HPDE6-E6E7 (cell line): ENCODE measurements at regions not wholly inside any gene's neighbourhood (a gene's known extent, or its start where the extent isn't known, plus 50 kb on each side); places are given as distances from the start of the nearest gene placed in this dataset.

Source experiments
- DNase-seq: peaks from one replicate; pipeline ENCODE4 v3.0.0; 2011; ENCODE audit warnings: missing footprints; ENCODE audit errors: extremely low spot score

DNA sequence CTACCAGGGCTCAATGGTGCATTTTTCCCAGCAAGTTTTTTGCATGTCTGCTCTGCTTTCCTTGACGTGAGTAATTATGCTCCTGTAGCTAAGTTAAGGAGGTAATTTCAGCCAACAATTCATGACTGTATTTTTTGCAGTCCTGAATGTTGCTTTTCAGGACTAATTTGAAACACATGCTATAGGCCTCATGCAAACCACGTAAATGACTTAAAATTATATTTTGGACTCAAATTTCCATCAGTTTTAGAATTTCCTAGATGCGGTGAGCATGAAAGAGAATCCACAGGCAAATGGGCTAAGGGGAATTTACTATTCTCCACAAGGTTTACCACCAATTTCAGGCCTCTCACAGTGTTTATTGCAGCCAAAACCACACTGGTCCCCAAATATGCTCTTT is 589.9 kb upstream of the LRRTM1 start:
- no peak for DNase-seq

DNA sequence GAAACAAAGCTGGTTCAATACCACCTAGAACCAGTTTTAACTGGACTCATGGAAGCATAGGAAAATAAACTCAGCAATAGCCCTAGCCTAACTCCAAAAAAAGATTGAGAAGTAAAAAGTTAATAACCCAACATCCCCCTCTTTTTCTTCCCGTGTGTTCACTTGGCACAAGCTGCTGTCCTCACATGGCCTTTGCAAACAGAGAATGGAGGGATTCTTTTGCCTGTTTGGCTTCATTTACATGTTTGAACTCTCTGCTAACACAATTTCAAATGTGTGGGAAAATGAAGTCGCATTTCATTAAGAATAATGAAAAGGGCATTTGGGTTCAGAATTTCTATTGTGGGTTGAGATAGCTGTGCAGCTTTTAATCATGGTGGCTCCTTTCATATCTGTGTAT is 589.2 kb upstream of the LRRTM1 start:
- DNase-seq: no peak

DNA sequence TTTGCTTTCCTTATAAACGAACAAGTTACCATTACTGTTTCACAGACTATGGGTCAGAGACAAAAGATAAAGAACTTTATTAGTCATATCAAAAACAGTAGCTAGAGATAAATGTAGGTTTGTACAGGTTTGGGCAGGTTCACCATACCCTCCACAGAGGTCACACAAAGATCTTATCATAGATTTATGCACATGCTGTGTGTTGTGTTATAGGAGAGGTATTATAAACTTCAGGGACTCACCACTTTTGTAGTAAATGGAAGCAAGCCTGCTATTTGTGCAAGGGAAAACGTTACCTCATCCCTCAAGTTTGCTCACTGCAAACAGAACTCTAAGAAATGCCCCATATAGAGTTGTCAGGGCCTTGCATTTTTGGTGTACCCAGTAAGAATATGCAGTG is 584.5 kb upstream of the LRRTM1 start:
- peak; percentile 3 for DNase-seq

DNA sequence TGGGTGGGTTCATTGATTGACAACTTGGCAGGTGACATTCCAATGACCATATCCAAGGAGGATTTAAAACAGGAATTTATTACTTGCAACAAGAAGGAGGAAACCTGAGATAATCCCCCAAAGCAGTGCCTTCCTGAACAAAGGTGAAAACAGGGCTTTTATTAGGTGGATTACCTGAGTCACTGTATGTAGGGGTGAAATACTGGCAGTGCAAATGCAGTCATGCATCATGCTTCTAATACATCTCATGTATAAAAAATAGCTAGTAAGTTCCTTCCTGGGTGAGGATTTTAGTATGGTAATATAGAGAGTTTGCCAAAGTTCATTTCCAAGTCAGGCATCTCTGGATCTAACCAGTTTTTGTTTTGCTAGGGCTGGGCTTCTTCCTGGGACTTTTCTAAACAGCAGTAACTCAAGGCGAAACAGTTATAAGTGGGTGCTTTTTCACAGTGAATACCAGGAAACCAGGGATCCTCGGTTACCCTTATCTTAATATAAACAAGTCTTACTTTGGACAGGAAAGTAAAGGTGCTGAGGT is 583.4 kb upstream of the LRRTM1 start:
- DNase-seq: no peak

DNA sequence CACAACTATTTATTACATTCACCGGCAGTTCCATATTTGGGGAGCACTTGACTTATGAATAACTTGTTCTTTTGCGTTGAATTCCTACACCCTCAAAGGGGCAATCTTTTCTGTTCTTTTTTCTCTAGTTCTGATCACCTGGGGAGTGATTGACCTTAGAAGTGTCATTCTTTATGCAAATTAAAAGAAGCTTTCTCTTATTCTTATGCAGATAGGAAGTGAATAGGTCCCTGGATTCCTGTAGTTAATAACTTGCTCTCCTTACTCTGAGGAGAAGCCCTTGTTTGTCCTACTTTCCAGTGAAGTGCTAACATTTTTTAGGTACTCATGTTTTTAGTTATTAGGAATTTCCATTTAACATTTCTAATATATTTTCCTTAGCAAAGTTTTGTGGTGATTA is 569.8 kb upstream of the LRRTM1 start:
- DNase-seq: no peak

DNA sequence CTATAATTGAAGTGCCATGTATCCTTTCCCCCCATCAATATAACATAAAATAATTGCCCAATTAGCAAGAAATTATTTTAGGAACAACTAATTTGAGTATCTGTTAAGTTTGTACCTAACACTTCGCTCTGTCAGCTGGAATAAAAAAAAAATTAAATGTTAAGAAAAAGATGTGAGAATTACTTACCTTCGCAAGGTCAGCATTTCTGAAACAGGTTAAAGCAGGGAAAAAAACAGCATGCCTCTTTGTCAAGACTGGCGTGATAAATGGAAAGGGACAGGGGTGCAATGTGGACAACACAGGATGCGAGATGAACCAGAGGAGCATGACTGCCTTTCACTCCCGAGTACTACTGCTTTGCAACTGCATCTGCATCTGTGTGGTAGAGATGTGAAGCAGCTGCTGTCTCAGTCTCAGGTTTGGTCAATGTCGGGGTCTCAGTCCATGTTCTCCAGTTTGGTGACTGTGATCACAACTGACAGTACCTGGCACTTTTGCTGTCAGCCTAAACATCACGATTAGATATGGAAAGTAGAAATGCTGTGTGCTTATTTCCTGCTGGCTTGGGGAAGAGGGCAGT is 565.4 kb upstream of the LRRTM1 start:
- no peak for DNase-seq

DNA sequence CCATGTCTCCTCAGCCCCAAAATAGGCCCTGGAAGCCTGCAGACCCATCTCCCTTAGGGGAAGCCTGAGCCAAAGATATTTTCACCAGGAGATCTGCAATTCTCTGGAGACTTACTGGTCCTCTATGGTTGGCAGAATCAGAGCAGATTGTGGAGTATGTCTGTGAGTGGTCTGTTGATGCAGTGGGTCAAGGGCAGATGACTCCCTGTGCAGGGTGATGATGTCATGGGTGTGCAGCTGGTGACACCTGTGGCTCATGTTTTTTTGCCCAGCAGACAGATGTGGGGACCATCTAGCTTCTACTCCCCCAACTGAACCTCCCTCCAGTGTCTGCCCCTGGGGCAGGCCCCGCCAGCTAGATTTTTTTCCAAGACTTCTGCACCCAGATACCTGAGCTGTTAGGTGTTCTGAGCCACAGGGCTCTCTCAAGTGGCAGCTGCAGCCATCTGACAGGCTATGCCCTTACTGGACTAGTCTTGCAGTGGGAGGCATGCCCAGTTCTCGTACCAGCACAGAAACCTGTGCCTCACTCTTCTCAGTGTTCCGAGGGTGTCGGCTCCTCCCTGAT is 558.7 kb upstream of the LRRTM1 start:
- DNase-seq: no peak

DNA sequence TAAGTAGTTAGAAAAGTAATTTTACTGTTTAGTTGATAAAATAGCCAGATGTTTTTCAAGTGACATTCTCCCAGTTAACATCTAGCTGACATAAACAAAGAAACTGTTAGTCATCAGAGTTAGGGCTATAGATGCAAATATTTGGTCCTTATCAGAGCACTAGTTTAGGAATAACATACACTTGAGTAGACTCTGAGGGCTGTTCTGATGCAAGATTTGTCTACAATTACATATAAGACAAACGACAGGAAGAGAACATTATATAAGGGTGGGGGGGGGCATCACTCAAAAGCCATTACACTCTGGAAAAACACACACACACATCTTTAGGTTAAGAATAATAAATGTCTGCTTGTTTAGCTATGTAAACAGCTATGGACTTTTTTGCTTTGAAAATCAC is 554.4 kb upstream of the LRRTM1 start:
- DNase-seq: no peak

DNA sequence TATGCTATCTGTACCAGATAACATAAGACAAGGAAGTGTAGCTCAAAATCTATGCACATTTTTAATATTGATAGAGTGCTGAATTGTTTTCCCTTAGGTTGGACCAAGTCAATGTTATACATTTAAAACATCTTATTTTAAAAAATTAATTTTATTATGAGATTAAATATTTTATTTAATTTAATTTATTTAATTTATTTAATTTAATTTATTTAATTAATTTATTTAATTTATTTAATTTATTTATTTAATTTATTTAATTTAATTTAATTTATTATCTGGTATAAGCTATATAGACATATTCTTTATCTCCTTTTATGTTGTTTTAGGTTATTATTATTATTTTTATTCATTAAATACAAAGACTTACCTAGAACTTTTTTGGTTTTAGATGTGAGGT is 551.7 kb upstream of the LRRTM1 start:
- DNase-seq: no peak

DNA sequence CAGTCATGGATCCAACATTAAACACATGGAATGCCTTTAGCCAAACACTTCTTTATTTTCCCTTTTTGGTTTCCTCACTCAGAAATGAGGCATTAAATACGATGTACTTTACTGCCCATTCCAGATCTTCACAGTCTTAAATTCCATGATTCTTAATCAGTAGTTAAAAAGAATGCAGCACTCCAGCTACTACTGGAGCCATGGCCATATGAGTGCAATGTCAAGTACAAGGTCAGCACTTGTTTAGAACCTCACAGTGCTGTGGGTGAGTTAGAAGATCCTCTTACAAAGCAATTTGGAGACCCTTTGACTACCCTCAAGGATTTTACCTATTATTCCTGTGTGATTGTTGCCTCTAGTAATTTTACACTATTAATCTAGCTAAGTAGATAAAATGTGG is 550.3 kb upstream of the LRRTM1 start:
- DNase-seq: no peak

DNA sequence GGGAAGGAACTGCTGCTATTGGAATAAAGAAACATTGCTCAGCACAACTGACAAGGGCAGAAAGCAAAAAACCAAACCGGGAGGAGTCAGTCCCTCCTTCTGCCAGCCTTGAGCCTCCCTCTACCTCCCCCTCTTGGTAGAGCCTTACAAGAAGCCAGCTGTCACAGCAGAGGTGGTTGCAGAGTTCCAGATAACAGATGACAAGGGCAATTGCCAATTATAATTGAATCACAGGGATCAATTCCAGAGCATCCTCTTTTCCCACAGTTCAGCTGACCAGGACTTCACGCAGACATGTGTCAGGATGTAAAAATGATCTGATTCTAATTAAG is 548.2 kb upstream of the LRRTM1 start:
- no peak for DNase-seq

DNA sequence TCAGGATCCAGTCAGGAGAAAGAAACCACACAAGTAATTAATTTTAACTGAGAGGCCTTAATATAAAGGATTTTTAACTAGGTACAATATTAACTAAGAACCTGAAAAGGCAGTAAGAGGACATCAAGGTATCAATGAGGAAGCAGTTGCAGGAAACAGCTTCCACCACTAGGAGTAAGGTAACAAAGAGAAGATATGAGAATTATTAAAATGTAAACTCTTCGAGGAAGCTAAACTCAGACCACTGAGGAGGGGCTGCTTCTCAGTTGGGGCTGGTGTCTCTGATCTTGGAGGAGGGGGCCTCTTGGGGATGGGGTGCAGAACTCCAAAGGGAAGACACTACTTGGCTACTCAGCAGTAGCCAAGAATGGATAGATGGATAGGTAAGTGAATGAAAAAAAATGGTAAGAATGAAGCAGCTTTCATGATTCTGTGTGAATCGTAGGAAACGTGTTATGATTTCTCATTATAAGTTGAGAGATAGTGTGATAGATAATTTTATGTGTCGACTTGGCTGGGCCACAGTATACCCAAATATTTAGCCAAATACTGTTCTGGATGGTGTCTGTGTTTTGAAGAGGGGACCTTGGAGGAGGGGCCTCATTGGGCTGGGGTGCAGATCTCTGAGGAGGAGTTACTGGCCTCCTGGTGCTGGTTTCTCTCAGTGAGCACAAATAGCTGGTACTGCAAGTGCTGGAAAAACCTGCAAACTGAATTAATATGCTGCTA is 547.7 kb upstream of the LRRTM1 start:
- DNase-seq: no peak

DNA sequence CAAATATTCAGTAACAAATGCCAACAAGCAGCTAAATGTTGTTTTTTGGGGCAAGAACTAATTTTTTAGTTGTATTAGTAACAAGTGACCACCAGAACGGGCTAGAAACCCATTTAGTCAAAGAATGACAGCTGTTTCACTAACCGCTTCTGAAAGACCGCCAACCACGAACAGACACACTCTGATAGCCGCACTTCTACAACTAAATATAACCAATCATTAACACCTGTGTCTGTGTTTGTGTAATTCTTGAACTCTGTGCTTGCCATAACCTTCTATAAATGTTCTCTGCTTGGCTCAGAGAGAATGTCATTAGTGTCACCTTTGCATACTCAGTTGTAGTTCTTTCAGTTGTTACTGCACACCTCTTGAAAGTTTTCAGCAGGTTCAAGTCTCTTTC is 526.3 kb upstream of the LRRTM1 start:
- DNase-seq: no peak

DNA sequence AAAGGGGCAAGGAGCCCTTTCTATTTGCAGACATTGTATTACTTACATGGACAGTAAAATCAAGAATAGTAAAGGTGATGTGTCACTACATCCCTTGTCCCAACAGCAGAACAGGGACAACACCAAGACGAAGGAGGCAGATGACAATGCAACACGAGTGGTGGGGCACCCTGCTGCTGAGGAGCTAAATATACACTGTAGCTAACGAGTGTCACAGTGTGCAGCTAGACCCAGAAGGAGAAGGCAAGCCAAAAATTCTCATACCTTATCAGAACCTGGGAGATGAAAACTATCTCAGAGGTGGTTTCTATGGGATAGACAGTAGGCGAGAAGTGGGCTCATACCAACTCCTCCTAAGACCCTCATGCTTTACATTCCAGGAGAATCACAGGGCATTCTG is 518.4 kb upstream of the LRRTM1 start:
- DNase-seq: no peak

DNA sequence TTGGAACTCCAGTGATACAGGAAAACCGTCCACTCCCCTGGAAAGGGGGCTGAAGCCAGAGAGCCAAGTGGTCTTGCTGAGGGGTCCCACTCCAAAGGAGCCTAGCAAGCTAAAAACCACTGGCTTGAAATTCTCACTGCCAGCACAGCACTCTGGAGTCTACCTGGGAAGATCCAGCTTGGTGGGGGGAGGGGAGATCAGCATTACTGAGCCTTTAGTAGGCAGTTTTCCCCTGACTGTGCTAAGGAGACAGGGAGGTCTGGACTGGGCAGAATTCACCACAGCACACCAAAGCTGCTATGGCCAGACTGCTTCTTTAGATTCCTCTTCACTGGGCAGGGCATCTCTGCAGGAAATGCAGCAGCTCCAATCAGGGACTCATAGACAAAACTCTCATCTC is 510.7 kb upstream of the LRRTM1 start:
- no peak for DNase-seq

DNA sequence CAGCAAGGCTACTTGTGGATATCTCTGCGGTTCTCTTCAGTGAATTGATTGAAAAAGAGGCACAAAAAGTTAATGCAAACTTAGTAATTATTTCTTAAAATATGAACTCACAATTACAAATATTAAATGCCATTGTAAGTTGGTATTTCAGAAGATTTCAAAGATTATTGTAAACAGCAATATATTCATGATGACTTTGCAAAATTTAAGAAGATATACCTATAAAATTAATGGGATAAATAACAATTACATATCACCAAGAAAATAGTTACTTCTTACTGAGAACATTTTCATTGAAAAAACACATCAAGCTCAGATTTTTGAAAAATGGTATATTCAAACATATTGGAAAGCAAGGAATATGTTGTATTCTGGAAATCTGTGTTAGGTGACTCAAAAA is 482.0 kb upstream of the LRRTM1 start:
- DNase-seq: no peak

DNA sequence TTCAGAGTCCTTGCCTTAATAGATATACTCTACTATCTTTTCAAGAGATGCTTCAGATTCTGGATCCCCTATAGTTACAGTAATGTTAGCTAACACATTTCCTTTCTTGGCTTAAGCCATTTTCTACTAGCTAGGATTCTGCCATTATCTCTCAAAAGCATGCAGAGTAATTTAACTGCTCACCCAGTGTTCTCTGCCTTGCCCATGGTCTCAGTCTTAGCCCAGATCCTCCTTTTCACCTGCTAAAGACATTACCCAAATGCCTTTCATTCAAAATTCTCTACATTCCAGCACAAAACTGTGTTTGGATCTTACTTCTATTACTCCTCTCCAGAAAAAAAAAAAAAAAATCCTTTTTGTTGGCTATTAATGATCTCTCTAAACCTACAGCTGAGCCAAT is 474.2 kb upstream of the LRRTM1 start:
- no peak for DNase-seq

DNA sequence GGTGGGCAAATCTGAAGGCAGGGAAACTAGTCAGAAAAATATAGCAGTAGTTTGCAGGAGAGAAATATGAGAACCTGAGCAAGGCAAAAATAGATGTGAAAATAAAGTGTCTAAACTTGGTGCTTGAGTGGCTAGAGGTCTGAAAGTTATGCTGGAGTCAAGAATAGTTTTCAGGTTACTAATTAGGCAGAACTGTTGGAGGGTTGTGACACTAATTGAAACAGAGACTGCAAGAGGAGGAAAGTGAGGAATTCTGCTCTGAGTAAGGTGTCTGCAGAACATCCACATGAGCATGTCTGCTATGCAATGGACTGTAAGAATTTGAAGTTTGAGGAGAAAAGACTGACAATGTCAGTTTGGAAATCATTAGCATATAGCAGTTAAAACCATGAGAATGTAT is 444.0 kb upstream of the LRRTM1 start:
- DNase-seq: no peak

DNA sequence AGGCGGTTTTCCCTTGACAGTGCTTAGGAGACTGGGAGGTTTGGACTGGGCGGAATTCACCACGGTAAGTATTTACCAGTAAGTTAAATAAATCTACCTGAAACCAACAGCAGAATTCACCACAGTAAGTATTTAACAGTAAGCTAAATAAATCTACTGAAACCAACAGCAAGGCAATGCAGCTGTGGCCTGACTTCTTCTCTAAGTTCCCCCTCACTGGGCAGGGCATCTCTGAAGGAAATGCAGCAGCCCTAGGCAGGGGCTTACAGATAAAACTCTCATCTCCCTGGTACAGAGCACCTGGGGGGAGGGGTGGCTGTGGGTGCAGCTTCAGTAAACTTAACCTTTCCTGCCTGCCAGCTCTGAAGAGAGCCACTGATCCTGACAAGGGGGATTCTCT is 432.5 kb upstream of the LRRTM1 start:
- no peak for DNase-seq

DNA sequence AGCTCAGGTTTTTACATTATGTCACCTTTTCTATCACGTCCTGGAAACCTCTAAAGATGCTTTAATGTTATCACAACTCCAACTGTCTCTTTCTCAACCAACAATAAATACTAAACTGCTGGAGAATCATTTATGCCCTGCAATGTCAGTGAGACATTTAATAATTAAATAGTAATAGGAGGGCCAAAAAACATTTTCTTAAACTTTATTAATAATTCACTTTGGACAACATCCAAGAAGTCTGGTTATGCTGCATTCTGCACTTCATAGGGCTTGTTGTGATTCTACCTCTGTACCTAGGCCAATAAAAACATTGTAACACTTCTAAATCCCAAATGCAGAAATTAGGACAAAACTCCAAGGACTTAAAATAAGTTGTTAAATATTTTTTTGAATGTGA is 420.4 kb upstream of the LRRTM1 start:
- DNase-seq: no peak

DNA sequence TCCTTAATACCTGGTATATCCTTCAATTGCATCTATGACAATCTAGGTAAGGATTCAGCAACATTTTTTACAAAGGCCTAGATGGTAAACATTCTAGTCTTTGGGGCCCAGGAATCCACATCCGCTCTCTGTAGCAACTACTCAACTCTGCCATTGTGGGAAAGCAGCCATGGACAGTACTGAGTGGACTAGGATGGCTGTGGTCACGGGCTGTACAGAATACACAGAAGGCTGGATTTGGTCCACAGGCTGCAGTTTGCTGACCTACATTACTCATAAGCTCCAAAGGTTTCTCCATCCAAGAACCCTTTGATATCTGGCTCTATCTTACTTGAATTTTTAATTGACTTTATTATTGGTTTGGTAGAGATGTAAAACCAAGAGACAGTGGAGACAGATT is 418.3 kb upstream of the LRRTM1 start:
- DNase-seq: no peak

DNA sequence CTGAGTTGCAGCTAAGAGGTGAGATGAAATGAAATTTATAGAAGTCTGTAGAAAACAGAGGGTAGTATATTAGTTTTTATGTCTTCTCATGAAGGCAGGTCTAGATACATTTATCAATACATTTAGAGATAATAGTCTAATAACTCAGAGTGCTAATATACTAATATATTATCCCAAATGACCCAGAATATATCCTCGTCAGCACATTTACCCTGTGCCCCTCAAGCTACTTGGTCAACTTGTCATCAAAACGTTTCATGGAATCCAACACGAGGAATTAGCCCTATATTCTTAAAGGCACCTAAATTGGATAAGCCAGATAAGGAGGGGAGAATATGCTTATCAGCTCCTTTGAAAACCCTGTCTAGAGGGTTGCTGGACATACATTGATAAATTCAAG is 415.1 kb upstream of the LRRTM1 start:
- no peak for DNase-seq

DNA sequence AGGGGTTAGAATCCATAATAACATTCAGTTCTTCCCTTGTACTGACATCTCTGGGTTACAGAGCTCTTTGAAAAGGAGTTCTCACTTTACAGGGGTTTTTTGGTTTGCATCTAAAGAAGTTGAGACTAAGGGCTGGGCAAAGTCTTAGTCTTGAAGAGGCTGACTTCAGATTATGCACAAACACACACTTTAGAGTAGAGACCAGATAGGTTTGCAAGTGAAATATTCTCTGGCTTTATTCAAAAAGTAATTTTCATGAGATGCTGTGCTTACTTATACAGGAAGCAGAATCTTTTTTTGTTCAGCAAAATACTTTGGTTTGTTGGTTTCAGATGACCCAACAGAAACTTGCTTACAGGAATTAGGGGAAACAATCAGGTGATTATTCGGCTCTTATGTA is 410.9 kb upstream of the LRRTM1 start:
- no peak for DNase-seq

DNA sequence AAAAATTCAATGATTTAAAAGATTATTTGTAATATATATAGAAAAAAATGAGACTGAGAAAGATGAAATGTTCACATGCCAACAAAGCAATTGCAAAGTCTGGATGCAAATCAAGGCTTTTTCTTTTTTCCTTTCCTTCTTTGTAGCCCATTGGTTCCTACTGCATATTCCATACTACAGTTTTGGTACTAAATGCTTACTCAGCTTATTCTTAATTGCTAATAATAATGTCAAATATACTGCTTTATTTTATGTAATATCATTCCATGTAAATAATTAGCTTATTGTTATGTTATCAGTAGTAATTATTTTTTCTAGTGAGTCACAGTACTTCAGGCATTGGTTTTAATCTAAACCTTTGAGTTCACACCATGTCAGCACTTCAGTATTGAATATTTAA is 407.4 kb upstream of the LRRTM1 start:
- DNase-seq: no peak
